Vagina (tissue), 2 donors: ENCODE measurements at regions not wholly inside any gene's neighbourhood (a gene's known extent, or its start where the extent isn't known, plus 50 kb on each side); places are given as distances from the start of the nearest gene placed in this dataset.

ENCODE experiments used
- DNase-seq, 2 donors: peaks; one replicate each; pipeline ENCODE4 v3.0.0-alpha.2; 2017; ENCODE audit errors: extremely low spot score in 2 of 2
- H3K27ac ChIP-seq: fragments of 200-600 bp; sonication (generic); one replicate; pipeline ENCODE4 v1.5.1; 2019
- H3K27me3 ChIP-seq: fragments of 200-600 bp; sonication (generic); one replicate; pipeline ENCODE4 v1.5.1; 2019
- H3K36me3 ChIP-seq, 2 donors: fragments of 200-600 bp; sonication (generic); one replicate each; pipeline ENCODE4 v1.5.1; 2017 to 2019
- H3K4me1 ChIP-seq: fragments of 200-600 bp; sonication (generic); one replicate; pipeline ENCODE4 v1.5.1; 2019
- H3K4me3 ChIP-seq, 2 donors: fragments of 200-600 bp; sonication (generic); 1 replicate in 1 of 2; 2 replicates in 1 of 2; pipeline ENCODE4 v1.5.1; 2016 to 2019
- H3K9me3 ChIP-seq: fragments of 200-600 bp; sonication (generic); one replicate; pipeline ENCODE4 v1.5.1; 2019
- POLR2A ChIP-seq, 2 donors: fragments of 450-650 bp; IDR thresholded peaks; one replicate each; pipeline ENCODE4 v1.6.1; 2017; ENCODE audit warnings: antibody characterized with exemption in 2 of 2, mild to moderate bottlenecking in 2 of 2, moderate library complexity in 2 of 2
- POLR2AphosphoS5 ChIP-seq, 2 donors: sonication (generic); formaldehyde crosslinking; IDR thresholded peaks; one replicate each; pipeline ENCODE4 v1.9.0; 2017; ENCODE audit warnings: antibody characterized with exemption in 2 of 2, mild to moderate bottlenecking in 2 of 2, low read depth in 1 of 2; ENCODE audit not compliant: insufficient read depth in 1 of 2
- intact Hi-C: fragments of 100-400 bp; cut with DNase I; formaldehyde crosslinking; loops from one replicate; pipeline ENCODE4 v1.15.1; 2023
- TF ChIP-seq, protein P1 (sequence below), 3 experiments: fragments of 450-650 bp in 2 of 3; fragments of 200-600 bp in 1 of 3; sonication (generic) in 1 of 3; IDR thresholded peaks; one replicate each; pipeline ENCODE4 v1.5.1; 2017 to 2019; ENCODE audit warnings: antibody characterized with exemption in 3 of 3, mild to moderate bottlenecking in 2 of 3, moderate library complexity in 2 of 3

DNA sequence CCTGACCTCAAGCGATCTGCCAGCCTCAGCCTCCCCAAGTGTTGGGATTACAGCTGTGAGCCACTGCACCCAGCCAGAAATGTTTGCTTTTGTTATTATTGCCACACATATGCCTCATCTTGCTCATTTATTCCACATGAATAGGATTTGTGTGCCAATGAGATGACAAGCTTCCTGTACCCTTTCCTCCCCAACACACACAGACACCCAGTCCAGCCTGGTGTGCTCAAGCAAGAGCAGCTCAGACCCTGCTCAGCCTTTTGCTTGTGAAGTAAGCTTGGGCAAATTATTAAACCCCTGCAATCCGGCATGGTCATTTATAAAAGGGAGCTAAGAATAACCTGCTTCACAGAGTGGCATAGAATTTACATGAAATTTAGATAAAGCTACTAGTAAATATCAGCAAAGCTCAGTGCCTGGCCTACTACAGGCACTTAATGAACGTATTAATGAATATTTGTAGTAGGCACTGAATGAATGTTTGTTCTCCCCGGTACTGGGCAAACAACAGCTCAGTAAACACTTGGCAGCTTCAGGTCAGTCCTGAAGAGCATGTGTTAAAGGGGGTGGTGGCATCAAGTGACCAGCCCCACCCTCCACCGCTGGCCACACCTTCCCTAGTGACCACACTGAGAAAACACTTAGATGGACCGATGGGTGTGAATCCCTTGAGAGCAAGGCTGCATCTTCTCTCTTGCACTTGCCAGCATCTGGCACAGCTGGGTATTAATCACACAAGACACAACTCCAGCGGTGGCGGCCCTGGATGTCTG lies 280.2 kb downstream of the SRBD1 start:
- H3K27ac ChIP-seq: no peak overlapping the region
- no peaks in the 10 kb centered on the region for H3K27me3 ChIP-seq
- intact Hi-C loops: no loop called here
- H3K9me3 ChIP-seq: no peaks in the 10 kb centered on the region
- no peak for DNase-seq
- no peaks in the 10 kb centered on the region for H3K4me1 ChIP-seq
- TF ChIP-seq POLR2AphosphoS5 (IDR thresholded peaks at IDR 0.05; ENCODE audit: insufficient read depth in 1 of 2, low read depth in 1 of 2): no peak
- TF ChIP-seq, protein P1, sequence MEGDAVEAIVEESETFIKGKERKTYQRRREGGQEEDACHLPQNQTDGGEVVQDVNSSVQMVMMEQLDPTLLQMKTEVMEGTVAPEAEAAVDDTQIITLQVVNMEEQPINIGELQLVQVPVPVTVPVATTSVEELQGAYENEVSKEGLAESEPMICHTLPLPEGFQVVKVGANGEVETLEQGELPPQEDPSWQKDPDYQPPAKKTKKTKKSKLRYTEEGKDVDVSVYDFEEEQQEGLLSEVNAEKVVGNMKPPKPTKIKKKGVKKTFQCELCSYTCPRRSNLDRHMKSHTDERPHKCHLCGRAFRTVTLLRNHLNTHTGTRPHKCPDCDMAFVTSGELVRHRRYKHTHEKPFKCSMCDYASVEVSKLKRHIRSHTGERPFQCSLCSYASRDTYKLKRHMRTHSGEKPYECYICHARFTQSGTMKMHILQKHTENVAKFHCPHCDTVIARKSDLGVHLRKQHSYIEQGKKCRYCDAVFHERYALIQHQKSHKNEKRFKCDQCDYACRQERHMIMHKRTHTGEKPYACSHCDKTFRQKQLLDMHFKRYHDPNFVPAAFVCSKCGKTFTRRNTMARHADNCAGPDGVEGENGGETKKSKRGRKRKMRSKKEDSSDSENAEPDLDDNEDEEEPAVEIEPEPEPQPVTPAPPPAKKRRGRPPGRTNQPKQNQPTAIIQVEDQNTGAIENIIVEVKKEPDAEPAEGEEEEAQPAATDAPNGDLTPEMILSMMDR (IDR thresholded peaks at IDR 0.05): no peak
- no peak for TF ChIP-seq POLR2A (IDR thresholded peaks at IDR 0.05)
- H3K36me3 ChIP-seq: no peaks in the 10 kb centered on the region
- H3K4me3 ChIP-seq: no peak overlapping the region

GRCh38 chr2:45330108-45330507 lies 281.0 kb downstream of the SRBD1 start:
- no peak overlapping the region for H3K4me3 ChIP-seq
- H3K36me3 ChIP-seq: no peaks in the 10 kb centered on the region
- no peak overlapping the region for H3K27ac ChIP-seq
- H3K9me3 ChIP-seq: no peaks in the 10 kb centered on the region
- H3K4me1 ChIP-seq: no peaks in the 10 kb centered on the region
- no peaks in the 10 kb centered on the region for H3K27me3 ChIP-seq
- intact Hi-C loops: no loop called here
- no peak for TF ChIP-seq POLR2AphosphoS5 (IDR thresholded peaks at IDR 0.05; ENCODE audit: insufficient read depth in 1 of 2, low read depth in 1 of 2)
- TF ChIP-seq POLR2A (IDR thresholded peaks at IDR 0.05): no peak
- TF ChIP-seq, protein P1 (IDR thresholded peaks at IDR 0.05): no peak
- no peak for DNase-seq

- intact Hi-C loops: no loop called here
- H3K36me3 ChIP-seq: no peaks in the 10 kb centered on the region
- no peak overlapping the region for H3K27ac ChIP-seq
- no peak for DNase-seq
- TF ChIP-seq POLR2AphosphoS5 (IDR thresholded peaks at IDR 0.05; ENCODE audit: insufficient read depth in 1 of 2, low read depth in 1 of 2) (no peak), POLR2A (IDR thresholded peaks at IDR 0.05) (no peak)
- TF ChIP-seq, protein P1 (IDR thresholded peaks at IDR 0.05): no peak
- no peaks in the 10 kb centered on the region for H3K27me3 ChIP-seq
- no peaks in the 10 kb centered on the region for H3K4me1 ChIP-seq
- H3K9me3 ChIP-seq: no peaks in the 10 kb centered on the region
- H3K4me3 ChIP-seq: no peak overlapping the region
Measured at GRCh38 chr2:45329045-45329677, 281.9 kb downstream of the SRBD1 start.

GRCh38 chr2:45328264-45328870 lies 282.7 kb downstream of the SRBD1 start:
- Histone ChIP-seq H3K27ac (no peak overlapping the region), H3K27me3 (no peaks in the 10 kb centered on the region), H3K36me3 (no peaks in the 10 kb centered on the region), H3K9me3 (no peaks in the 10 kb centered on the region), H3K4me1 (no peaks in the 10 kb centered on the region), H3K4me3 (no peak overlapping the region)
- DNase-seq: no peak
- no peak for TF ChIP-seq POLR2A (IDR thresholded peaks at IDR 0.05)
- TF ChIP-seq, protein P1 (IDR thresholded peaks at IDR 0.05): no peak
- TF ChIP-seq POLR2AphosphoS5 (IDR thresholded peaks at IDR 0.05; ENCODE audit: insufficient read depth in 1 of 2, low read depth in 1 of 2): no peak
- intact Hi-C loops: no loop called here
